WERI-Rb-1 (cell line): ENCODE measurements at regions not wholly inside any gene's neighbourhood (a gene's known extent, or its start where the extent isn't known, plus 50 kb on each side); places are given as distances from the start of the nearest gene placed in this dataset.

Experiments used
- DNase-seq: peaks from one replicate; pipeline ENCODE4 v3.0.0-alpha.2; 2020
- H3K27ac ChIP-seq: fragments of 250-450 bp; sonication (Bioruptor Pico); 2 replicates; pipeline ENCODE4 v1.5.1; 2020; ENCODE audit warnings: mild to moderate bottlenecking, moderate library complexity
- H3K27me3 ChIP-seq: fragments of 250-450 bp; sonication (Bioruptor Pico); 2 replicates; pipeline ENCODE4 v1.5.1; 2021; ENCODE audit warnings: mild to moderate bottlenecking, low read depth, moderate library complexity; ENCODE audit not compliant: insufficient read depth, severe bottlenecking
- H3K36me3 ChIP-seq: fragments of 250-450 bp; sonication (Bioruptor Pico); 2 replicates; pipeline ENCODE4 v1.5.1; 2020; ENCODE audit warnings: mild to moderate bottlenecking, moderate library complexity
- H3K4me3 ChIP-seq: 2 replicates; pipeline ENCODE4 v1.5.1; 2011; ENCODE audit warnings: low read depth, mild to moderate bottlenecking, control low read depth, low read length
- H3K9me3 ChIP-seq: fragments of 250-450 bp; sonication (Bioruptor Pico); 2 replicates; pipeline ENCODE4 v1.5.1; 2021; ENCODE audit warnings: mild to moderate bottlenecking, moderate library complexity; ENCODE audit not compliant: severe bottlenecking
- CTCF ChIP-seq: IDR thresholded peaks from 2 replicates; pipeline ENCODE4 v1.5.1; 2011; ENCODE audit warnings: low read depth, mild to moderate bottlenecking, control low read depth, inconsistent platforms, low read length

- Histone ChIP-seq H3K27ac (no peak overlapping the region), H3K27me3 (no peaks in the 10 kb centered on the region), H3K9me3 (no peaks in the 10 kb centered on the region), H3K4me3 (no peak overlapping the region), H3K36me3 (no peaks in the 10 kb centered on the region)
- no peak for TF ChIP-seq CTCF
- DNase-seq: no peak
These were observed 232.3 kb upstream of the TRPM3 start for GRCh38 chr9:71353720-71354119.

- H3K27ac ChIP-seq: no peak overlapping the region
- H3K4me3 ChIP-seq: no peak overlapping the region
- no peaks in the 10 kb centered on the region for H3K36me3 ChIP-seq
- DNase-seq: no peak
- H3K9me3 ChIP-seq: no peaks in the 10 kb centered on the region
- no peak for TF ChIP-seq CTCF
- H3K27me3 ChIP-seq: no peaks in the 10 kb centered on the region
These were observed 231.4 kb upstream of the TRPM3 start for GRCh38 chr9:71352837-71353236.

- no peak overlapping the region for H3K27ac ChIP-seq
- no peaks in the 10 kb centered on the region for H3K36me3 ChIP-seq
- no peak for DNase-seq
- no peak overlapping the region for H3K4me3 ChIP-seq
- no peaks in the 10 kb centered on the region for H3K27me3 ChIP-seq
- TF ChIP-seq CTCF: no peak
- no peaks in the 10 kb centered on the region for H3K9me3 ChIP-seq
These were observed 227.8 kb upstream of the TRPM3 start for GRCh38 chr9:71349218-71349617.

- Histone ChIP-seq H3K9me3 (no peaks in the 10 kb centered on the region), H3K36me3 (no peaks in the 10 kb centered on the region), H3K27me3 (no peaks in the 10 kb centered on the region), H3K4me3 (no peak overlapping the region), H3K27ac (no peak overlapping the region)
- no peak for DNase-seq
- no peak for TF ChIP-seq CTCF
These were observed 211.9 kb upstream of the TRPM3 start for GRCh38 chr9:71333321-71333720.

GRCh38 chr9:71331603-71332002 is 210.2 kb upstream of the TRPM3 start:
- Histone ChIP-seq H3K27ac (no peak overlapping the region), H3K9me3 (no peaks in the 10 kb centered on the region), H3K4me3 (no peak overlapping the region), H3K27me3 (no peaks in the 10 kb centered on the region), H3K36me3 (no peaks in the 10 kb centered on the region)
- no peak for TF ChIP-seq CTCF
- DNase-seq: no peak

GRCh38 chr9:71329873-71330272 is 208.5 kb upstream of the TRPM3 start:
- DNase-seq: no peak
- Histone ChIP-seq H3K4me3 (no peak overlapping the region), H3K36me3 (no peaks in the 10 kb centered on the region), H3K27me3 (no peaks in the 10 kb centered on the region), H3K9me3 (no peaks in the 10 kb centered on the region), H3K27ac (no peak overlapping the region)
- no peak for TF ChIP-seq CTCF
